ENCODE measurements at regions not wholly inside any gene's neighbourhood (a gene's known extent, or its start where the extent isn't known, plus 50 kb on each side); places are given as distances from the start of the nearest gene placed in this dataset.

DNA sequence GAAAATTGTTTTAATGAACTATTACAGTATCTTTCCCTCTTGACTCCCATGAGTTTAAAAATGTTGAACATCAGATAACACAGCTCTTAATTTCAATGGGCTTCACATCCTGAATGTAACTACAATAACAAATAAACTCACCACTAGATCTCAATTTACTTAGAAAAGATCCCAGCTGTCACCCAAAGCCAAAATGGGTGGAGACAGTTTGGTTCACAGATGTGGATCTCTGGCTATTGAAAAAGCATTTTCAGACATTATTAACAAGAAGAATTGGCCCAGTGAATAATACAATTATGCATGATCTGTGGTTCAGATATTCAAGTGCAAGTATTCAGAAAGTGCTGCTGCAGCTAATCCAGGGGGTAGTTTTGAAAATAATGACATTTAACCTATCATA lies 184.7 kb upstream of the RALGAPA2 start:
- TF ChIP-seq, protein P1, sequence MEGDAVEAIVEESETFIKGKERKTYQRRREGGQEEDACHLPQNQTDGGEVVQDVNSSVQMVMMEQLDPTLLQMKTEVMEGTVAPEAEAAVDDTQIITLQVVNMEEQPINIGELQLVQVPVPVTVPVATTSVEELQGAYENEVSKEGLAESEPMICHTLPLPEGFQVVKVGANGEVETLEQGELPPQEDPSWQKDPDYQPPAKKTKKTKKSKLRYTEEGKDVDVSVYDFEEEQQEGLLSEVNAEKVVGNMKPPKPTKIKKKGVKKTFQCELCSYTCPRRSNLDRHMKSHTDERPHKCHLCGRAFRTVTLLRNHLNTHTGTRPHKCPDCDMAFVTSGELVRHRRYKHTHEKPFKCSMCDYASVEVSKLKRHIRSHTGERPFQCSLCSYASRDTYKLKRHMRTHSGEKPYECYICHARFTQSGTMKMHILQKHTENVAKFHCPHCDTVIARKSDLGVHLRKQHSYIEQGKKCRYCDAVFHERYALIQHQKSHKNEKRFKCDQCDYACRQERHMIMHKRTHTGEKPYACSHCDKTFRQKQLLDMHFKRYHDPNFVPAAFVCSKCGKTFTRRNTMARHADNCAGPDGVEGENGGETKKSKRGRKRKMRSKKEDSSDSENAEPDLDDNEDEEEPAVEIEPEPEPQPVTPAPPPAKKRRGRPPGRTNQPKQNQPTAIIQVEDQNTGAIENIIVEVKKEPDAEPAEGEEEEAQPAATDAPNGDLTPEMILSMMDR (IDR thresholded peaks at IDR 0.05; ENCODE audit: low read depth, low read length): no peak
- no peak for TF ChIP-seq EZH2phosphoT487 (IDR thresholded peaks at IDR 0.05; ENCODE audit: low read depth)
